ENCODE measurements at regions not wholly inside any gene's neighbourhood (a gene's known extent, or its start where the extent isn't known, plus 50 kb on each side); places are given as distances from the start of the nearest gene placed in this dataset.

- POLR2A ChIA-PET = no interaction called here
- CTCF ChIA-PET = no interaction called here
These were observed 505.3 kb upstream of the CPEB2 start for GRCh38 chr4:14496969-14497368.

GRCh38 chr4:14504162-14504561 lies 498.1 kb upstream of the CPEB2 start:
- ChIA-PET CTCF (no interaction called here), POLR2A (interaction anchor here (0.6 kb wide), 1 partner anchor 396 kb away, joined by 3 read pairs; no protein-coding TSS in a partner anchor)
- TF ChIP-seq CTCF (IDR thresholded peaks at IDR 0.05; ENCODE audit: low read depth, low read length) = no peak
- Histone ChIP-seq H3K27me3 (ENCODE audit: control insufficient read depth, insufficient read depth, low read length) (no peaks in the 10 kb centered on the region), H3K9me3 (ENCODE audit: control insufficient read depth, insufficient read depth, low read length) (peaks cover 2% of the 10 kb centered on the region; the same call in 1 of the 2 replicates), H3K27ac (ENCODE audit: low read depth, low read length) (no peak overlapping the region), H3K4me3 (ENCODE audit: low read depth, low read length) (no peak overlapping the region)
- DNase-seq (ENCODE audit: low read depth, low spot score) = no peak

More at GRCh38 chr4:14496969-14497368, 505.3 kb upstream of the CPEB2 start:
- no peaks in the 10 kb centered on the region; the same call in 1 of the 2 replicates for H3K9me3 ChIP-seq (ENCODE audit: control insufficient read depth, insufficient read depth, low read length)
- no peak overlapping the region for H3K27ac ChIP-seq (ENCODE audit: low read depth, low read length)
- no peak overlapping the region for H3K4me3 ChIP-seq (ENCODE audit: low read depth, low read length)
- TF ChIP-seq CTCF (IDR thresholded peaks at IDR 0.05; ENCODE audit: low read depth, low read length) = no peak
- no peak for DNase-seq (ENCODE audit: low read depth, low spot score)
- H3K27me3 ChIP-seq (ENCODE audit: control insufficient read depth, insufficient read depth, low read length) = no peaks in the 10 kb centered on the region

- CTCF ChIA-PET = no interaction called here
- no peak for TF ChIP-seq CTCF (IDR thresholded peaks at IDR 0.05; ENCODE audit: low read depth, low read length)
- no peak overlapping the region for H3K27ac ChIP-seq (ENCODE audit: low read depth, low read length)
- H3K27me3 ChIP-seq (ENCODE audit: control insufficient read depth, insufficient read depth, low read length) = no peaks in the 10 kb centered on the region
- no peak overlapping the region for H3K4me3 ChIP-seq (ENCODE audit: low read depth, low read length)
- no peak for DNase-seq (ENCODE audit: low read depth, low spot score)
- H3K9me3 ChIP-seq (ENCODE audit: control insufficient read depth, insufficient read depth, low read length) = no peaks in the 10 kb centered on the region
- POLR2A ChIA-PET = no interaction called here
These were observed 488.8 kb upstream of the CPEB2 start for GRCh38 chr4:14513471-14513870.

- no peak for TF ChIP-seq CTCF (IDR thresholded peaks at IDR 0.05; ENCODE audit: low read depth, low read length)
- Histone ChIP-seq H3K9me3 (ENCODE audit: control insufficient read depth, insufficient read depth, low read length) (no peaks in the 10 kb centered on the region), H3K4me3 (ENCODE audit: low read depth, low read length) (no peak overlapping the region), H3K27me3 (ENCODE audit: control insufficient read depth, insufficient read depth, low read length) (no peaks in the 10 kb centered on the region), H3K27ac (ENCODE audit: low read depth, low read length) (no peak overlapping the region)
- no peak for DNase-seq (ENCODE audit: low read depth, low spot score)
- ChIA-PET POLR2A (no interaction called here), CTCF (interaction anchor here (1.1 kb wide), 1 partner anchor 859 kb away, joined by 4 read pairs; no protein-coding TSS in a partner anchor)
These were observed 486.7 kb upstream of the CPEB2 start for GRCh38 chr4:14515556-14515955.

GRCh38 chr4:14518136-14518535 lies 484.1 kb upstream of the CPEB2 start:
- CTCF ChIA-PET = no interaction called here

More at GRCh38 chr4:14518136-14518535, 484.1 kb upstream of the CPEB2 start:
- no peak for DNase-seq (ENCODE audit: low read depth, low spot score)
- H3K27me3 ChIP-seq (ENCODE audit: control insufficient read depth, insufficient read depth, low read length) = no peaks in the 10 kb centered on the region
- no peak overlapping the region for H3K4me3 ChIP-seq (ENCODE audit: low read depth, low read length)
- no peak overlapping the region for H3K27ac ChIP-seq (ENCODE audit: low read depth, low read length)
- H3K9me3 ChIP-seq (ENCODE audit: control insufficient read depth, insufficient read depth, low read length) = no peaks in the 10 kb centered on the region
- POLR2A ChIA-PET = no interaction called here
- no peak for TF ChIP-seq CTCF (IDR thresholded peaks at IDR 0.05; ENCODE audit: low read depth, low read length)
